Fibroblast of pulmonary artery (primary cell): ENCODE measurements at regions not wholly inside any gene's neighbourhood (a gene's known extent, or its start where the extent isn't known, plus 50 kb on each side); places are given as distances from the start of the nearest gene placed in this dataset.

Experiments
- DNase-seq: peaks from one replicate; pipeline ENCODE4 v3.0.0-alpha.2; 2010; ENCODE audit warnings: low read depth
- H3K4me3 ChIP-seq: replicated peaks from 2 replicates; pipeline ENCODE4 v1.5.1; 2011; ENCODE audit warnings: low read depth, mild to moderate bottlenecking, control low read depth, low read length, moderate library complexity
- CTCF ChIP-seq: IDR thresholded peaks from 2 replicates; pipeline ENCODE4 v1.5.1; 2011; ENCODE audit warnings: mild to moderate bottlenecking, control low read depth, low read length, inconsistent platforms; ENCODE audit errors: missing control alignments

- no peak overlapping the region for H3K4me3 ChIP-seq
- no peak for TF ChIP-seq CTCF
- no peak for DNase-seq
Observed at GRCh38 chr2:240198226-240198625, 57.8 kb upstream of the OTOS start.

- no peak for TF ChIP-seq CTCF
- DNase-seq: no peak
- no peak overlapping the region for H3K4me3 ChIP-seq
Observed at GRCh38 chr2:240199133-240199870, 58.8 kb upstream of the OTOS start.

- no peak overlapping the region for H3K4me3 ChIP-seq
- DNase-seq: peak; percentile 53
- TF ChIP-seq CTCF: no peak
Observed at GRCh38 chr2:240200230-240201051, 60.0 kb upstream of the OTOS start.

- no peak for TF ChIP-seq CTCF
- DNase-seq: no peak
Observed at GRCh38 chr2:240201866-240202265, 61.4 kb upstream of the OTOS start.

GRCh38 chr2:240202586-240202985, 62.1 kb upstream of the OTOS start:
- H3K4me3 ChIP-seq: no peak overlapping the region
- TF ChIP-seq CTCF: no peak
- no peak for DNase-seq

More at GRCh38 chr2:240201866-240202265, 61.4 kb upstream of the OTOS start:
- no peak overlapping the region for H3K4me3 ChIP-seq

- TF ChIP-seq CTCF: no peak
- no peak for DNase-seq
- no peak overlapping the region for H3K4me3 ChIP-seq
Observed at GRCh38 chr2:240203031-240203787, 62.8 kb upstream of the OTOS start.
